T-helper 9 cell (primary cell): ENCODE measurements at regions not wholly inside any gene's neighbourhood (a gene's known extent, or its start where the extent isn't known, plus 50 kb on each side); places are given as distances from the start of the nearest gene placed in this dataset.
"Not testable (repeated sequence)": the region's sequence is repeated elsewhere in the genome, so short reads cannot be mapped to it uniquely, and the experiment has no call there.

Experiments used
- DNase-seq: peaks from one replicate; pipeline ENCODE4 v3.0.0-alpha.2; 2020

DNA sequence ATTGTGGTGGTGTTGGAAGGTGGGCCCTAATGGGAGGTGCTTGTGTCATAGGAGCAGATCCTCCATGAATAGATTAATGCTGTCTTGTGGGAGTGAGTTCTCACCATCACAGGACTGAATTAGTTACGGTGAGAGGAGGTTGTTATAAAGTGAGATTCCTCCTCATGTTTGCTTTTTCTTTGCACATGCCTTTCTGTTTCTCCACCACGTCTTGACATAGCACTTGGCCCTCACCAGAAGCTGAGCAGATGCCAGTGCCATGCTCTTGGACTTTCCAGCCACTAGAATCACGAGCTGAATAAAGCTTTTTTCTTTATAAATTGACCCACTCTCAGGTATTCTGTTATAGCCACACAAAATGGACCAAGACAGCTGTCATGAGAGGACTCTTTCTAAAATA, 194.8 kb downstream of the PTPRU start:
- DNase-seq = no peak

DNA sequence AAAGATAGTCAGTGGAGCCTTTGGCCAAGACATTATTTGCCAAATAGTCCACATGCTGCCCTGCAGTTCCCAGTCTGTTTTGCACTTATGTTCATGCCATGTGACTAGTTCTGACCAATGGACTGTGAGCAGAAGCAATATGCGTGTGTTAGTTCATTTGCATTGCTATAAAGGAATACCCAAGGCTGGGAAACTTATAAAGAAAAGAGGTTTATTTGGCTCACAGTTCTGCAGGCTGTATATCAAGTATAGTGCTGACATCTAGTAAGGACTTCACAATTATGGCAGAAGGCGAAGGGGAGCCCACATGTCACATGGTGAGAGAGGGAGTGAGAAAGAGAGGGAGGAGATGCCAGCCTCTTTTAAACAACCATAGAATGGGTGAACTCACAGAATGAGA, 193.3 kb downstream of the PTPRU start:
- no peak for DNase-seq

DNA sequence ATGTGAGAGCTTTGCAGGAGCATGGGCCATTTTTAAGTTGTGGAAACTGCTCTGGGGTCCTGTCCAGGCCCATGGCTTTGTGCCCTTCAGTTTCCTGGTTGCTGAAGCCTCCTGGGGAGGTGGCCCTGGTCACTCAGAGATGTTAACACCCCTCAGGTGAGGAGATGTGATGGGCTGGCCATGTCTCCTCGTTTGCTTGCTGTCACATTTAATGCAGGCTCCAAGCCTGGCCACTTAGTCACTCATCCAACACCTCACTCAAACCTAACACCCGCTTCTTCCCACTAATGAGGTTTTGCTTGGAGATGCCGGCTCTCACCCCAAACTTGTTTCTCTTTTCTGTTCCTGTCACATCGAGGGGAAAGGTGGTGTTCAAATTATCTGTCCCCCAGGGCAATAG, 192.7 kb downstream of the PTPRU start:
- no peak for DNase-seq

DNA sequence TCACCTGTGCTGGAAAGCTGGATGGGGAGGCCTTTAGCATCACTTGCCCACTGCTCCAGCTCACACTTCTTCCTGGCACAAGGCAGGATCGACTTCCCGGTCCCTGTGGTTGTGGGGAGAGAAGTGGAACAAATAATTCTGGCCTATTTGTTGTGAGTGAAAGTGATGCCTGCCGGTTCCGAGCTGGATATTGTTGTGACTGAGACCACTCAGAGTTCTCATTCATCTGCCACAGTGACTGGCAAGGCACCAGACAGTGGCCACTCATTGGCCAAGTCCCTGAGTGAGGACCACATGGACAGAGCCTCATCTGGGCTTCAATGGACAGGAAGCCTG, 191.9 kb downstream of the PTPRU start:
- DNase-seq = no peak

DNA sequence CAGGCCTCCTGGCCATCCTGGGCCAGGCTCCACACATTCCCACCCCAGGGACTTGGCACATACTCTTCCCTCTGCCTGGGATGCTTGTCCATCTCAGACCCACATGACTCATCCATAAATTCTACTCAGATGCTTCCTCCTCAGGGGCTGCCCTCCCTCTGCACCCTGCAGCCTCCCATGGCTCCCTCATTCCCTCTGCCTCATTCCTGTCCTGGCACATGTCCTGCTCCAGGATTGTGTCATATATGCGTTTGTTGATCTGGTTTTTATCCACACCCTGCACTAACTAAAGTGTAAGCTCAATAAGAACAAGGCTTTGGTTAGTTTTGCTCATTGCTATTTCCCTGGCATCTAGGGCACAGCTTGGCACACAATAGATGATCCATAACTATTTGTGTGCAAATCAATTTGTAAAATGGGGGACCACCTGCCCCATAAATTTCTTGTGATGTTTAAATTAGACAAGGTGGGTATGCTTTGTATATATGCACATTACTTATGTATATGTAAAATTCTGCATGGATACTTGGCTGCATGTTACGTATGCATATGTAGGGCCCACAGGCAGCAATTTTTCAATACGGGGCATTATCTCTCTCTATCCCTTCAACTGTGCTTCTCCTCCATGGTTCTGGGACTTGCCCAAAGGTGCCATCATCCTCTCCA, 191.4 kb downstream of the PTPRU start:
- DNase-seq = no peak

DNA sequence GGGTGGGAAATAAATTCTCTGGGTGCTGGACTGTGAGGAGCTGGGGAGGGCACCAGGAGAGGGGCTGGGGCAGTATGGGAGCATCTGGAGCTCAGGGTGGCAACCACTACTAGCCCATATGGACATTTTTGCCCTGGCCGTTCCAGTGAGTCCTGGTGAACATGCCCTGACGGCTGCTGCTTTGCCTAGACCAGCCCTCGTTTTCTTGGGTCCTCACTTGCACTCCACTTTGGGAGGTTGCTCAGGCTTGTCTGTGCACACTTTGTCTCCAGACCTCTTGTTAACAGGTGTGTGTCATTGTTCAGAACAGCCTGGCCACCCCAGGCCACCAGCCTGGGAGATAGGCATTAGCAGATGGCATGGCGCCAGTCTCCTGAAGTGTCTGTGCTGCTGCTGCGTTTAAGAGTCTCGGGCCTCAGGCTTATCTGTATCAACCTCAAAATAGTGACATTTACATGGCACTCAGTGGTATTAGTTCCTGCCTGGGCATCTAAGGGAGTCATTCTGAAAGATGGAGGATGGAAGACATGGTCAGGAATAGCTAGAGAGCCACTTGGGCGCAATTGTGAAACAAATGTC, 190.5 kb downstream of the PTPRU start:
- DNase-seq = no peak

DNA sequence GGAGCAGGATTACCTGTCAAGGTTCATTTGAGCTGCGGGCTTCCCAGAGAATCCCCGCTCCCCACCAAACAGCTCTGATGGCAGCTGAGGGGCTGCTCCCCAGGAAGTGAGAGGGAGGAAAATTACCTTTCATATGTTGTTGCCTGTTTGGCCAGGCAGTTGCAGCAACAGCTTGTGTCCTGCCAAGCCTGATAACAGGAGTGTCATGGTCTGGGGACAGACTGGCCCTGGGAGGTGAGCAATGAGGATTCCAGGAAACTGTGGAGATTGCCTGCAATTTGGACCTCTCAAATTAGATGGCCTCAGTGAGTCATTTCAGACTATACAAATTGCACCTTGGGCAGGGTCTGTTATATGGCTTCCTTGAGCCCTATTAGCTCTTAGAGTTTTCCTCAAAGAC, 189.3 kb downstream of the PTPRU start:
- DNase-seq = no peak

DNA sequence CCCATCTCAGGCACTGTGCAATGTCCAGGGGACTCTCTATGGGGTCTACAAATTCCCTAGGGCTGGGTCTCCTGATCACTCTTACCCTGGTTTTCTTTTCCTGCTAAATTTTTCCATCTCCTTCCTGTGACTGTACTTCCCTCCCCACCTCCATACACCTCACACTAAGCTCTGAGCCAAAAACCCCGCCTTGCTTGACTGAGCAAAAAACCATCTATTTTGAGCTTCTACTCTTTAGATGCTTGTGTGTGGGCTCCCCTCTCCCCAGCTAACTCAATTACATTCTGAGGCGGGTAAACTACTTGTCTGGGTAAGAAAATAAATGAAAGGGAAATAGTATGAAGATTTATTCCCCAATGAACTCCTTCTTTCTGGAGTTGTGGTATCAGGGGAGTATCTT, 187.9 kb downstream of the PTPRU start:
- DNase-seq = no peak

DNA sequence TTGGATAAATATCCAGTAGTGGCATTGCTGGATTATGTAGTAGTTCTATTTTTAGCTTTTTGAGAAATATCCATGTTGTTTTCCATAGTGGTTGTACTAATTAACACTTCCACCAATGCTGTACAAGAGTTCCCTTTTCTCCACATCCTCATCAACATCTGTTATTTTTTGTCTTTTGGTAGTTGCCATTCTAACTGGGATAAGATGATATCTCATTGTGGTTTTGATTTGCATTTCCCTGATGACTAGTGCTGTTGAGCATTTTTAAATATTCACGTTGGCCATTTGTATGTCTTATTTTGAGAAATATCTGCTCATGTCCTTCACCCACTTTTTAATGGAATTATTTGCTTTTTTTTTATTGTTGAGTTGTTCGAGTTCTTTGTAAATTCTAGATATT, 183.9 kb downstream of the PTPRU start:
- DNase-seq = no peak

DNA sequence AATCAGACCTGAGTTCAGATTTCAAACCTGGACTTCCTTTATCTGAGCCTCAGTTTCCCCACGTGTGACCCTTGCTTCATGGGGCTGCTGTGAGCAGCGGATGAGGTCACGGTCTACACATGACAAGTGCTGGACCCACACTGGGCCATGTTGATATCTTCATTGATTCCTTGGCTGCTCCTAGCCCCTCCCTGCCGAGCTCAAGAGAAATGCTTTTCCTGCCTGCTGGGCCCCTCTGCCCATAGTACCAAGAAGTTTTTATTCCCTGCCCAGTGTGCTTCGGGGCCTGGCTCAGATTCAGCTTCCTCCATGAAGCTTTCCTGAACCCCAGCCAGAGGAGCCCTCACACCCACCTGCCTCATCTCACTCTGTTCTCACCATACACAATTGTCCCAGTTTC, 181.6 kb downstream of the PTPRU start:
- DNase-seq = no peak

DNA sequence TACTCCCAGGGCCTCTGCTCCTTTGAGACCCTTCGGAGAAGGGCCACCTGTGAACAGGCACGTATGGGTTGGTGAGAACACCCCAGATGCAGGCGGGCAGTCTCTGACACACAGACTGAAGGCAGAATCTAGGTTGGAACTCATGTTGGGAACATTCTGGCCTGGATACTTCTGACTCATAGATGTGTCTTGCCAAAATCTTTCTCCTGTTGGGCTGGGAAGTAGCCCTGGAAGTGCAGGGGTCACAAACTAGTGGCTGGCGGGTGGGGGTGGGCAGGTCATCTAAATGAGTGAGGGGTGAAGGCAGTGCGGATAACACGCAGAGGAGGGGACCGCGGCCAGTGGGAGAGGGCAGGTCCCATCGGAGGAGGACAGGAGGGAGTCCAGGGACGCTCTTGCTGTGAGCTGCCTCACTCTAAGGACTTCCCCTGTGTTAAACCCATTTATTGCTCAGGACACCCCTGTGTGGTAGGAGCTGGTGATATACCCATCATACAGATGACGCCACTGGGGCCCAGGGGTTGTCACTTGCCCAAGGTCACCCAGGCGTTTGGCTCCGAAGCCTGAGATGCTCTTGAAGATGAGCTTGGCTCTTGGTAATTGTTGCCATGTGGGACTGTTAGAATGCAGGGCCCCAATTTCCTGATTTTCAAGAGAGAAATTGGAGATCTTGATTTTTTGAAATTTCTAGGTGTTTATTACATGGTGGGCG, 181.0 kb downstream of the PTPRU start:
- DNase-seq = no peak

DNA sequence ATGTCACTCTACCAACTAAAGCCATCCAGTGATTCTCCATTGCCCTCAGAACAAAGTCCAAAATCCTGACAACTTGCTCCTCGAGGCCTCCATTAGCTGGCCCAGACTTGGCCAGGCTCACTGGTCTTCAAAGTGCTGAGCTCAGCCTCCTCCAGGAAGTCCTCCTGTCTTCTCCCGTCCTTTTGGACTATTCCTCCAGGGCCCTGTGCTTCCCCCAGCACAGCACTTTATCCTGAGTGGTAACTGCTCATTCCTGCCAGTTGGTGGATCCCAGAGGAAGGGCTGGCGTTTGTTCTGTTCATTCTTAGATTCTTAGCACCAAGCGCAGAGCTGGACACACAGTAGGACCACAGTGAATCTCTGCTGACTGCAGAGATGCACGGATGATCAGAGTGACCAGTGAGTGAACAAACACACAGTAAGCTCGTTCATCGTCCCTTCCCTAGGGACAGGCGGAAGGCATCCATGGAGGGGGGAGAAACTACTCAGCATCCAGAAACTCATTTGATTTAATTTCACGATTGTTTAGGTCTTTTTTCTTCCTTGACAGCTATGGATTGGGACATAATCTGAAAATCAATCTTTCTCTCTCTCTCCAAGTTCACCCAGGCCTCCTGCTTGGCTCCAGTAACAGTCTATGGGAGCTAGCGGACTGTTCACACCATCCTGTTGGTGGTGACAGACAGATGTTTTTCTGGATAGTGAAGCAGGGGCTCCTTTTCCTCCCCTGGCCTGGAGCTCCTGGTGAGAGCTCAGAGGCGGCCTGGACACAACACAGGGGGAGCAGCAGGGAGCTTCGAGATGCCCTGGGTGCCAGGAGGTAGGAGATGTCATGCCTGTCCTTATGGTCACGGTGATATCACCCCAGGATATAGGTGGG, 180.2 kb downstream of the PTPRU start:
- DNase-seq = no peak

DNA sequence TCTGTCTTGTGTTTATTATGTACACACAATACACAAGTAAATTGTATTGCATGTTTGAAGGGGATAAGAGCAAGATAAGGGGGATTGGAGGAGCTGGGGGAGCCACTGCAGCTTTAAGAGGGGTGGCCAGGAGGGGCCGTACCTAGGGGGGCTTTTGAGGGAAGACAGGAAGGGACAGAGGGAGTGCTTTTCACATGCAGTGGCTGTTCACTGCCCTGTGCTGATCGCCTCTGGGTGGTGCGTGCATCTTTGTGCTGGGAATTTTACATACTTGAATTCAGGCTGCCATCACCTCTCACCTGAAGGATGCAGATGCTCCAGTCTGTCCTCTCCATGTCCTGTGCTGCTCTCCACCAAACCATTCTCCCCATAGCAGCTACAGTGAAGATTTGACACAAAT, 179.5 kb downstream of the PTPRU start:
- DNase-seq = no peak

DNA sequence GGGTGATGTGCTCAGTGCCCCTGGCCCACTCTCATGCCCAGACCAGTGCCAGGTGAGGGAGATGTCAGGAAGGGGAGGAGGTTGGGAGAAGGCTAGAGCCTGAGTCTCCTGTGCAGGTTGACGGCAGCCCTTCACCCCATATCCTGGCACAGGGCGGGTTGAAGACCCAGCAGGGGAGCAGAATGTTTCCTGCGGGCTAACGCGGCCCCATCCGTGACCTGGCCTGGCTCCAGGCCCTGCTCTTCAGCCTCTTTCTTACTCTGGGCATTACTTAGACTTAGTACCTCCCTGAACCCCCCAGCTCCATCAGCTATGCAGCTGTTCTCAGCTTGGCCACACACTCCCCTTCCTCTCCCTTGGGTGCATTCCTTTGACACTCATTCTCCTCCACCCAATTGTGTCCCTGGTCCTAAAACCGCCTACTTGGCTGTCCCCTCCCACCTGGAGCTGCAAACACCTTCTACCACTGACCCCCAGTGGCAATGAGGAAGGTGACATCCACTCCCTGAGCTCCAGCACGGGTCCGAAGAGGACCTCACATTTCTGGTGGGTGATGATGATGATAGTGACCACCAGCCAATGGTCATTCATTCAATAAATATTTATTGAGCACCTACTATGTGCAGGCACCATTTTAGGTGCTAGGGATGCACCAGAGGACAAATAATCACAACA, 179.0 kb downstream of the PTPRU start:
- DNase-seq = no peak

DNA sequence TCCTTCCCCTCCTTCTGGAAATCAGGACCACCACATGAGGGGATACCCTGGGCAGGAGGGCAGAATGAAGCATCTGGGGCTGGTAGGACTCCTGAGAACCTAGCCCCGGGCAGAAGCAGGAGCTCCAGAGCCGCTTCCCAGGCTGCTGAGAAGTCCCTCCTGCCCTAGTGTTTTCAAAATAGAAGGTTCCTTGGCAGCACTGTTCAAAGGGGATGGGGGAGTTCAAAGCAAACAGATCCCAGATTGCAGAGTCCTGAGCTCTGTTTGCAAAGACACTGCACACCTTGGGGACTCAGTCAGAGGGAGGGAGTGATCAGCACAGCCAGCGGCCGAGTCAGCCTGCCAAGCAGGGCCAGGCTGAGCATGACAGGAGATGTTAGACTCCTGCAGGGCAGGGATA, 177.8 kb downstream of the PTPRU start:
- DNase-seq = no peak

DNA sequence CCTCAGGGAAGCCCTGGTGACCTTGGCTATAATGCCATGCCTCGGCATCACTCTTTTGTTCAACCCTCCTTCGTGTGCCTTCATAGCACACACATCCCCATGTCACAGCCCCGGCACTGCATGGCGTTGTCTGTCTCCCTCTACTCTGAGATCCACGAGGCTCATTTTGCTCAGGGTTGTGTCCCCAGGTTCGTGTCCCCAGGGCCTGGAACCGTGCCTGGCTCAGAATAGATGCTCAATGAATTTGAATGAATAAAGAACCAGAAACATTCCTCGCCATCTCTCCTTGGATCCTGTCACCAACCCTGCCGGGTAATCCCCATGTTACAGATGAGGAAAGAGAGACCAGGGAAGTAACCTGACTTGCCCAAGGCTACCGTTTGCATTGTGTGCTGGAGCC, 177.3 kb downstream of the PTPRU start:
- DNase-seq = no peak

DNA sequence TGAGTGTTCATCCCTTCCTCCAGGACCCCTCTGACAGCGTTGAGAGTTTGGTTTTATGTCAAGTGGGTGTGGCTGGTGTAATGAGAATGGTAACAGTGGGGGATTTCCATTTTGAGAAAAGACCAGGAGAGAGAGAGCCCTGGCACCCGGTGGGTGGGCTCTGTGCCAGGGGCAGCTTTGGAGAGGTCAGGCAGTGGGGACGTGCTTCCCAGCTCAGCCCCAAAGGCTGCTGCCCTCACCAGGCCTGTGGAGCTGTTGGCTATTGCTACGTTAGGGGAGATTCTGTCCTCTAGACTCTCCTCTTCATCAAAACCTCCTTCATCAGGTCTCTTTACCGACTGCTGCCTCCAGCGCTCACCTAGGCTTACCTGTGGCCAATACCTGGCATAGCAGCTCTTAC, 176.3 kb downstream of the PTPRU start:
- no peak for DNase-seq

DNA sequence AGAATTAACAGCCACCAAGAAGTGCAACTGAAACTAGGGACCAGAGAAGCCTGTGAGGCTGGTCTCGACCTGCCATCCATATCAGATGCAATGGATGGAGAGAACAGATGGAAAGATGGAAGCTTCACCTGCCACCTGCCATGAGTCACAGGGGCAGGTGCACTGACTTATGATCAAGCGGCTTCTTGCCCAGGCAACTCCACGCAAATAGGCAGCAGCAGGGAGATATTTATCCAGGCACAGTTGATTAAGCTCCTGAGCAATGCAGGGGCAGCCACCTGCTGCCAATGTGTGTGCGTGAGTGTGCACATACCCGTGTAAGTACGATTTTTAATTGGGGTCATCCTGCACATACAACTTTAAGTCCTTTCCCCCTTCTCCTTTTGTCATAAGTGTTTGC, 174.2 kb downstream of the PTPRU start:
- no peak for DNase-seq

DNA sequence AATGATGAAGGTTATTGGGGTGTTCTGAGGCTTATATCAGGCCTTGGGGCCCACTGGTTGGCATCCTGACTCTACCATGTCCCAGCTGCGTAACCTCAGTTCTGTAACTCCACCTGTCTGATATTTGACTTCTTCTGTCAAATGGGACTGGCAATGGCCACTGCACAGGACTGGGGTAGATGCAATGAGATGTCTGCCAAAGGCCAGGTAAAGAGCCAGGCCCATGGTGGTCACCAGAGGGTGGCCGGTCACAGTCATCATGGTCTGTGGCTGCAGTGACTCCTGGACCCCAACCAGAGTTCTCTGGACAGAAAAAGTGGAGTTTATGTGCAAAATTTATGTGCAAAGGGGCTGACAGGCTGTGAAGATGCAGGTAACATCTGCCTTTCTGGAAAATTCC, 173.3 kb downstream of the PTPRU start:
- no peak for DNase-seq

DNA sequence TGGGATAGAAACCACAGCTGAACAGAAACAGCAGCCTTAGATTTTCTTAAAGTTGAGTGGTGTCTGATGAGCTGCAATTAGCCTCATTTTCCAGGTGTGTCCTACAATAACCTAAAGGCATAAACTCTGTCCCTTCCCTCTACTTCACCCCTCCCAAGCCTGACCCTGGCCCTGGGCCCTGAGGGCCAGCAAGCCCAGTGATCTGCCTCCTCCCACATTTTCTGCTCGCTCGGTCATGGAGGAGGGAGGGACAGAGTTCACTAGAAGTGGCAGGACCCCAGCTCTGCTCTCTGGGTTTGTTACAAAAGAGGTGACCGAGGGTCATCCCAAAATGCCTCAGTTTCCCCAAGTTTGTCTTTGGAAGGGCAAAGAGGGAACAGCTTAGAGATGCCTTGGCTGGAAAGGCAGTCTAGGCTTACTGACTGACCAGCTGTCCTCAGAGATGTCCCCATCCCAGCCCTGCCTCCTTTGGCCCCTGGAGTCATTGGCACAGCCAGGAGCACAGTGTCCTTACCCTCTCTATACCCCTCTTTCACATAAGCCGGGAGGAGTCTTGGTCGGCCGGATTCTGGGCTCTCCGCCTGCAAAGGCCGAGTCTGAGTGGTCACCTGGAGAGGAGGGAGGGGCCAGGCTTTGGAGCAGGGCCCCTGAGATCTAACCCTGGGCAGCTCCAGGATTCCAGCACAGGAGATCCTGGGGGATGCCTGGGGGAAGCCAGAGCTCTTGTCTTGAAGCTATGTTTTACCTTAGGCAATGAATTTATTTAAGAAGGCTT, 172.7 kb downstream of the PTPRU start:
- no peak for DNase-seq

DNA sequence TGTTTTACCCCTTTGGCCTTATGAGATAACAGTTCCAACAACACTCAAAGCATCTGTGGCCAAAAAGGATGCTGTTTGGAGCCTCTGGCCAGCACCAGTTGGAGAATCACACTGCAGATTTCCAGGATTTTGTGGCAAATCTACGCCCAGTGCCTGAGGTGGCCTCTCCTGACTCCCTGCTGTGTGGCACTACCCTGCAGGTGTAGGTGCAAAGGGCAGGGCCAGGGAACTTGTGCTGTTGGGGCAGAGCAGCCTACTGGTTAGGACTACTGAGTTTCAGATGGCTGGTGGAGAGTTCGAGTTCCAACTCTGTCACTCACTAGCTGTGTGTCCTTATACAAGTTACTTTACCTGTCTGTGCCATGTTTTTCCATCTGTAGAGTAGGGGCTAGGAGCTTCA, 170.5 kb downstream of the PTPRU start:
- no peak for DNase-seq

DNA sequence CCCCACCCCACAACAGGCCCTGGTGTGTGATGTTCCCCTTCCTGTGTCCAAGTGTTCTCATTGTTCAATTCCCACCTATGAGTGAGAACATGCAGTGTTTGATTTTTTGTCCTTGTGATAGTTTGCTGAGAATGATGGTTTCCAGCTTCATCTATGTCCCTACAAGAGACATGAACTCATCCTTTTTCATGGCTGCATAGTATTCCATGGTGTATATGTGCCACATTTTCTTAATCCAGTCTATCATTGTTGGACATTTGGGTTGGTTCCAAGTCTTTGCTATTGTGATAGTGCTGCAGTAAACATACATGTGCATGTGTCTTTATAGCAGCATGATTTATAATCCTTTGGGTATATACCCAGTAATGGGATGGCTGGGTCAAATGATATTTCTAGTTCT, 163.9 kb downstream of the PTPRU start:
- DNase-seq = not testable (repeated sequence)
